Stimulated activated CD8-positive, alpha-beta memory T cell treated with anti-CD3 and anti-CD28 coated beads, Interleukin-4, amount 100 ng/mL, for 4 hours (primary cell): ENCODE measurements at regions not wholly inside any gene's neighbourhood (a gene's known extent, or its start where the extent isn't known, plus 50 kb on each side); places are given as distances from the start of the nearest gene placed in this dataset.
"Not testable (repeated sequence)": the region's sequence is repeated elsewhere in the genome, so short reads cannot be mapped to it uniquely, and the experiment has no call there.

Experiments
- DNase-seq, 2 donors: peaks; one replicate each; pipeline ENCODE4 v3.0.0-alpha.2; 2020; ENCODE audit warnings: low read depth in 2 of 2, low spot score in 1 of 2

GRCh38 chr1:192476802-192477298 lies 98.7 kb upstream of the RGS1 start:
- no peak for DNase-seq

- no peak for DNase-seq
Measured at GRCh38 chr1:192477630-192478029, 97.9 kb upstream of the RGS1 start.

- DNase-seq, result no peak
Measured at GRCh38 chr1:192485692-192486436, 89.7 kb upstream of the RGS1 start.

- no peak for DNase-seq
Measured at GRCh38 chr1:192488058-192488457, 87.5 kb upstream of the RGS1 start.

- DNase-seq, result no peak
Measured at GRCh38 chr1:192489047-192489446, 86.5 kb upstream of the RGS1 start.

- no peak for DNase-seq
Measured at GRCh38 chr1:192489748-192490147, 85.8 kb upstream of the RGS1 start.

GRCh38 chr1:192491804-192492554 lies 83.6 kb upstream of the RGS1 start:
- no peak for DNase-seq

- DNase-seq, result no peak
Measured at GRCh38 chr1:192493584-192493983, 82.0 kb upstream of the RGS1 start.

- no peak for DNase-seq
Measured at GRCh38 chr1:192496369-192497056, 79.1 kb upstream of the RGS1 start.

GRCh38 chr1:192497214-192497794 lies 78.3 kb upstream of the RGS1 start:
- no peak for DNase-seq

- DNase-seq, result not testable (repeated sequence)
Measured at GRCh38 chr1:192498092-192498491, 77.5 kb upstream of the RGS1 start.

GRCh38 chr1:192499061-192499581 lies 76.5 kb upstream of the RGS1 start:
- DNase-seq, result not testable (repeated sequence)

- not testable (repeated sequence) for DNase-seq
Measured at GRCh38 chr1:192500541-192500940, 75.0 kb upstream of the RGS1 start.

GRCh38 chr1:192506741-192507155 lies 68.8 kb upstream of the RGS1 start:
- DNase-seq, result no peak

GRCh38 chr1:192512426-192513162 lies 63.0 kb upstream of the RGS1 start:
- DNase-seq, result no peak

- DNase-seq, result no peak
Measured at GRCh38 chr1:192513196-192513595, 62.4 kb upstream of the RGS1 start.

- DNase-seq, result no peak
Measured at GRCh38 chr1:192513697-192514096, 61.9 kb upstream of the RGS1 start.

GRCh38 chr1:192516776-192517297 lies 58.7 kb upstream of the RGS1 start:
- peak in 1 of 2 donors; percentile 35 for DNase-seq

- not testable (repeated sequence) for DNase-seq
Measured at GRCh38 chr1:192517716-192518355, 57.7 kb upstream of the RGS1 start.

GRCh38 chr1:192518700-192519099 lies 56.9 kb upstream of the RGS1 start:
- DNase-seq, result no peak
